Esophagus mucosa (tissue), 1 donor: ENCODE measurements at regions not wholly inside any gene's neighbourhood (a gene's known extent, or its start where the extent isn't known, plus 50 kb on each side); places are given as distances from the start of the nearest gene placed in this dataset.

Experiments used
- ATAC-seq: fragments of 200-7000 bp; cut with Tn5 transposase; one replicate; pipeline ENCODE4 v1.9.1; 2020
- donor health status: DM: yes; HTN: yes; CAD: no.

DNA sequence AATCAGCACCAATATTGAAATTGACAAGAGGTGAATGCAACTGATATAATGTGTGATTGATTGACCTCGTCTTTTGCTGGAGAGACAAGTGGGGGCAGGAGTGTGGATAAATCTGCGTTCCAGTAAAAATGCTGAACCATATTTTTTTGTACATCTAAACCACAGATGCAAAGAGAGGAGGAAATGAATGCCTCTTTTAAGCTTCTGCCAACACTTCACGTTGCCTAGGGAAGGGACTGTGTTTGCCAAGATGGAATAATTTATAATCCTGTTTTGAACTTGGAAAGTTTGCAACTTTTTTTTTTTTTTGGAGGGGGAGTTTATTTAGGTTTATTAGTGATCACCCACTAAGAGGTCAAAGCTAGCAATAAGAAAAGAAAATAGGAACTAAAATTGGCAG lies 288.2 kb upstream of the EEF2KMT start:
- ATAC-seq: no peak

DNA sequence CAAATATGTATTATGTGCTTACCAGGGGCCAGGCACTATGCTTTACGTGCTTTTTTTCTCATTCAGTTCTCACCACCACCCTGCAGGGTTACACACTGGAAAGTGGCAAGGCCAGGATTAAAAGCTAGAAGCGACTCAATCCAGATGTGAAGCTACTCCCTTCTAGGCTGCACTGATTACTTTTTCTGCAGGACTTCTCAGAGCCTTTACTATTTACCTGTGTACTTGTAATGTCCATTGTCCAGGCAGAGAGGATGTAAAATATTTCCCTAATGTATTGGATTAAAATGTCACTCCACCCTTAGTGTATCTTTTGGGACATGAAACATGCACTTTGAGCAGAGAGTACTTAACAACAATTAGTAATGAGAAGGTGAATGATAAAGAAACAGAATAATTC lies 287.5 kb upstream of the EEF2KMT start:
- no peak for ATAC-seq

DNA sequence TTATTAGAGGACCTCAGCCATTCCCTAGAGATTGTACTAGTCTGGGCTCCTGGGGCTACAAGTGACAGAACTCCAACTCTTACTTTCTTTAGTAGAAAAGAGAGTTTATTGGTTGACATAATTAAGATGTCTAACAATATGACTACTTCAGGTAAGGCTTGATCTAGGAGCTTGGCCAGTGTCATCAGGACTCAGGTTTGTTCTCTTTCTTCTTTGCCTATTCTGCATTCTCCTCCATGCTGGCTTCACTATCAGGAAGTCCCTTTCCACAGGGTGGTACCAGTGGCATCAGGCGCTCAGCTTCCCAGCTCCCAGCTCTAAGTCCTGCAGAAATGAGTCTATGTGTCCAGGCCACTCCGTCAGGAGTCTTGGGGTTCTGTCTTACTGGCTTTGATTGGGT lies 286.1 kb upstream of the EEF2KMT start:
- no peak for ATAC-seq

DNA sequence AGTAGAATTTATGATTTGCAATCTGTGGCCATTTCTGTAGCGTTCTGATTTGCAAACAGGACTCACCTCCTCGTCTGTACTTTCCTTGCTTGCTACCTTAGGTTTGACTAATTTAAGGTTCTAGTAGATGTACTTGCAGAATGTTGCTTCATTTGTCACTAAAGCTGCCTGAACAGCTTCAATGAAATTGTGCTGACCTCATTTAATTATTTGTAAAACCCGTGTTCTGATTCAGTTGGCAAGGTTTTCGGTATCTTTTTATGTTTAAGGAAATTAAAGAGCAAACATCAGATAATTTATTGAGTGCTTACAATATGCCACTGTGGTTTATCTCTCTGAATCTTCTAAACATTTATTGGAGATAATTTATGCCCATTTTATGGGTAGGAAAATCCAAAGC lies 284.9 kb upstream of the EEF2KMT start:
- ATAC-seq: no peak

DNA sequence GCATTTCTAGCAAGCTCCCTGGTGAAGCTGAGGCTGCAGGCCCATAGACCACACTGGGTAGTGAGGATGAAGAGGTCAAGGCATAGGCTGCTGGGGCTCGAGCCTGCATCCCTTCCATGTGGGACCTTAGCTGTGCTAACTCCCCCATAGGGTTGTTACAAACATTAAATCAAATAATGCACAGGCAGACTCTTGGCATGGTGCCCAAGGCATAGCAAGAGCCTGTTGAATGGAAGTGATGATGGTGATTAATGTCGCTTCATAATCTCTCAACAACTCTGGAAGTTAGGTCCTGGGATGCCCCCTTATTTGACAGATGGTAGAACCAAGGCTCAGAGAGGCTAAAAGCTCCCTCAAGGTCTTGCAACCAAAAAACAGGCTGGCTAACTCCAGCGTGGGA lies 283.9 kb upstream of the EEF2KMT start:
- ATAC-seq: no peak

DNA sequence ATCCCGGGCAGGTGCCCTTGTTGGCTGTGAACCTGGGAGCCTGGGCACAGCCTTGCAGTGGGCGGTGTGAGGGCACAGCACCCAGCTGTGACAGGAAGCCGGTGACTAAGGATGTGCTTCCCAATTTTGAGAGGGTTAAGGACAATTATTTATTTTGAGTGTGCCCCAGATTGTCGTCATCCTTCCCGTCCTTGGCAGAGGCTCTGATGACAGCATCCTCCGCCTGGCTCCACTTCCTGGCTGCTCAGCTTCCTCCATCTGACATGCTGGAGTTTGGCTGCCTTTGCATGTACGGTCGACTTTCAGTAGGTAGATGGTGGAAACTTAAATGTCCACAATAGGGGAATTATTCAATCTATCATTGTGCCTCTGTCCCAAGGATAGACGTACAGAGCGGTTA lies 282.4 kb upstream of the EEF2KMT start:
- no peak for ATAC-seq

DNA sequence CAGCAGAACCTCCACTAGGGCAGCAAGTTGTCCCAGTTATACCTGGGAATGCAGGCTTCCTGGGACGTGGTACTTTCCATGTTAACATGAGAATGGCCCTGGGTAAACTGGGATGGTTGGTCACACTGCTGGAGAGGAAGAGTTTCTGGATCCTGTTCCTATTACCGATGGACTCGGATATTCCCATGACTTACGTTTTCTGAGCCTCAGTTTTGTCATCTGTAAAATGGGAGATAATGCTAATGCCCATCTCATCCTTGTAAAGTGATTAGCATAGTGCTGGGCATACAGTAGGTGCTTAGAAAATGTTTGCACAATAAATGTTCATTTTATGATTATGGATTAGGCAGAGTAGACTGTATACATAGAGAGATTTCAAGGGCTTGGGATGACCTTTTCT lies 280.9 kb upstream of the EEF2KMT start:
- ATAC-seq: no peak

DNA sequence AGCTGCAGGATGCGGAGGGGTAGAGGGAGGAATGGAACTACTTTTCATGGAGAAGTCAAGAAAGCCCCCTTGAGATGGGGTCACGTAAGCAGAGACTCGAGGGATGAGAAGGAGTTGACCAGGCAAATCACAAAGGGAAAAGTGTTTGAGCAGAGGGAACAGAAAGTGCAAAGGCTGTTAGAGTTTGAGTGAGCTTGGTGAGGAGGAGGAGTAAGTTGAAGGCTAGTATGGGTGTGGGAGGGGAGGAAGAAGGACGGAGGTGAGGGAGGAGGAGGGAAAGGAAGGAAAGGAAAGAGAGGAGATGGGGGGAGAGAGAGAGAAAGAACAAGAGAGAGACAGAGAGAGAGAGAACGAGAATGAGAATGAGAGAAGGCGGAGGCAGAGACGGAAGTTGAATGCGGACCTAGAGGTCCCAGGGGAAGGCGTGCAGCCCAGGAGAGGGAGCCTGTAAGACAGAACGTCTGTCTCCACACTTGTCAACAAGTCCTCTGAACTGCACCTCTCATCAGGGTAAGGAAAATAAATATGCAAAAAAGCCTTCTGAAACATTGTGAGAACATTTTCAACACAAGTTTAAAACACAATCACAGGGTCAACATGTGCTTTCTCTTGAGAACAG lies 279.8 kb upstream of the EEF2KMT start:
- no peak for ATAC-seq

DNA sequence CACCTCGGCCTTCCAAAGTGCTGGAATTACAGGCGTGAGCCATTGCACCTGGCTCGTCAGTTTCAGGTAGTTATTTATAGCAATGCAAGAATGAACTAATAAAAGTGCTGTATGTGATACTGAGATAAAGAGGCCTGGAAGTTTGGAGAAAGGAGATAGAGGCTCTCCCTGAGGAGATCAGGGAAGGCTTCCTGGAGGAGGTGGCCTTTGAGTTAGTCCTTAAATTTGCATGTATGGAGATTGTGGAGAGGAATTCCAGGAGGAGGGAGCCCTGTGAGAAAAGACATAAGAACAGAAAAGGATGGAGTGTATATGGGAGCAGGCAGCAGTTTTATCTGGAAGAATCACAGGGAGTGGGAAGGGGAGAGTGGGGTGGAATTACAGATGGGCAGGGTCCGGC lies 276.6 kb upstream of the EEF2KMT start:
- no peak for ATAC-seq

DNA sequence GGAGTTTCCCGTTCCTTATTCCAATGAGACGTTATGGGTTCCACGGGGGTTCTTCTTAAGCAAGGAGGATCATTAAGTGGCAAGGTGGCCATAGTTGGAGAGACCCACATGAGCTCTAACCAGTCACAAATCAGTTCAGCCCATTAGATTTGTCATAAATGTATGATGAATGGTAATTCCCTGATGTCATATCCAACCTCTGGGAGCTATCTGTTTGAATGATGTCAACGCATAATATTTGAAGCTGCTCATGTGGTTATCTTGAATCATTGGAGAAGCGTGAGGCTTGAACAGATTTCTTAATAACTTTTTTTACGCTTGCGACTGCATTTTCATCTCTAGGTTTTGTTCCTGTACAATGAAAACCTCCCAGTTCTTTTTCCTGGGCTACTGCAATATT lies 270.4 kb upstream of the EEF2KMT start:
- ATAC-seq: no peak

DNA sequence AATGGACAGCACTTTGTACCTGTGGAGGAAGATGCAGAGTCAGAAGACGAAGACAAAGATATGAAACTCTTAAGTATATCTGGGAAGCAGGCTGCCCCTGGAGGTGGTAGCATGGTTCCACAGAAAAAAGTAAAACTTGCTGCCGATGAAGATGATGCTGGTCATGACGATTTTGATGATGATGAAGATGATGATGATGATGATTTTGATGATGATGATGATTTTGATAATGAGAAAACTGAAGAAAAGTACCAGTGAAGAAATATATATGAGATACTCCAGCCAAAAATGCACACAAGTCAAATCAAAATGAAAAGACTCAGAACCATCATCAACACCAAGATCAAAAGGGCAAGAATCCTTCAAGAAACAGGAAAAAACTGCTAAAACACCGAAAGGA lies 268.5 kb upstream of the EEF2KMT start:
- ATAC-seq: no peak

DNA sequence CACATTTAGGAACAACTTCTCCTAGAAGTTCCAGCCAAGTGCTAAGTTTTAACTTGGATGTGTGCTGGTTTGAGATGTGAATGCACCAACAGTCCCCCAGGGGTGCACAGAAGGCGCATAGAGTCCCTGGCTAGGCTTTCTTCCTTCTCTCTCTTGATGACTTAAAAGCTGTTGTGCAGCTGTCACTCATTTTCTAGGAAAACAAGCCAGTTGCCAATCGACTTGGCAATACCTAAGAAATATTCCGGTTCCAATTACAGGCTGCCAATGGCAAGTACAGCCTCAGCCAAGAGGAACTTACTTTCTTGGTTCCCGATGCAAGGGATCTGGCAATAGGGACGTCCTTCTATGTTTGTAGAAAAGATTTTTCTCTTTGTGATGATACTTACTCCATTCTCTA lies 266.6 kb upstream of the EEF2KMT start:
- no peak for ATAC-seq

DNA sequence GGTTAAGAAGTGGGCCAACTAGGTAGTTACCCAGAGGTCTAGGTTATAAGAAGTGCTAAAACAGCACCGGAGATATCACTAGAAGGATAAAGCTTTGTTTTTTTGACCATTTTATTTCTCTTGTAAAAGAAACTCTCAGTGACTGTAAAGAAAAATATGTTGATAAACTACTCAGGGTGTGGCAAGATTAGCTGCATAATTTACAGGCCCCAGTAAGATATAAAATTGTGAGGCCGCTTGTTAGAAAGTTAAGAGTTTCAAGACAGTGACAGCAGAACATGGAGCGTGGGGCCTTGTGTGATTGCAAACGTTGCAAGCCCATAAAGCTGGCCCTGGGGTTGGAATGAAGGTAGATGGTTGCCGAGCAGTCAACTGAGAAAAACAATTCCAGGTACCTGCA lies 263.7 kb upstream of the EEF2KMT start:
- ATAC-seq: no peak

DNA sequence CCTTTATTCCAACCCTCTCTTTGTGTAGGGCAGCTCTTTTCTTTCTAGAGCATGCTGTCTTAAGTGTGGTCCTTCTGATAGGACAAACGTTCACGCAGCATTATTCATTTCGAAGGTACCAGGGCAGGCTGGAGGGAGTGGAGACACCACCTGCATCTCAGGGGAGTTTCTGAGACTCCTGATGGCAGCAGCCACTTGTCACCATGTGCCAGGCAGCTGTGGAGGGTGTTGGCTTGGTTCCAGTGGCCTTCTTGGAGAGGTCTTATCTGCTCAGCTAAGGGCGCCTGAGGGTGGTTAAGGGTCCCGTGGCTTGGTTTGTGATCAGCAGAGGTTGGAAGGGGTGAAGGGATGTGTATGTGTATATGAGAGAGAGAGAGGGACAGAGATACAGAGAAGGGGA lies 257.1 kb upstream of the EEF2KMT start:
- ATAC-seq: no peak

DNA sequence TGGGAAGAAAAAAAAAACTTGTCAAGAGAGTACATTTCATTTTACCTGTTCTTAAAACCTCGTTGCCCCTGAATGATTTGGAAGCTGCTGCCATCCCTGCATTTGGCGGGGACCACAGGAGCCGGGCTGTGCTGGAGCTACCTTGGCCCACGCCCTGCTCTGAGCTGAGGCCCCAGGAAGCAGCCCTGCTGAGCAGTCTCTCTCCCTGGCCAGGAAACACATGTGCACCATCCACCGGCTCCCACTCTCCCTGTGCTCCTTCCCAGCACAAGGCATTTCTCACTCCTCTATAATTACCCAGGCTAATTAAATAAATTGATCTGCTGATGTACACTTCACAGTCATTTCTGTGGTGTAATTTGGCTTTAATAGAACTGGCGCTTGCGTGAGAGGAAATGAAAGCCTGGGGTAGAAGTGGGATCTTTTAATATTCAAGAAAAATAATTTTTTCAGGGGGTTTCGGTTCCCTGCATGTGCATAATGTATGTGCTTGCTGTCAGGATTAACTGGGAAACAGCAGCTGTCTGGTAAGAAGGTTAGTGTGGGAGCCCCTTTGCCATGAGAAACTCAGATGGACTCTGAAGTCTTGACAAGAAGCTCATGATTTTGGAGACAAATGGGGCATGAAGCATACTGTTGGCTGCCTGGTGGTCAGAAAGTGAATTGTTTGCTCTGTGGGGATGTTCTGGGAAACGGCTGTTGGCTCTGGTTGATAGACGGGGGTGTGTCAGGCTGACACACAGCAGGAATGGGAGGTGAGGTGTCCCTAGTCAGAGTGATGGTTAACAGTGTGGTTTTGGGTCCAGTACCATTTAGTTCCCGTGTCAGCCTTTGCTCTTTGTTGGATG lies 252.3 kb upstream of the EEF2KMT start:
- no peak for ATAC-seq

DNA sequence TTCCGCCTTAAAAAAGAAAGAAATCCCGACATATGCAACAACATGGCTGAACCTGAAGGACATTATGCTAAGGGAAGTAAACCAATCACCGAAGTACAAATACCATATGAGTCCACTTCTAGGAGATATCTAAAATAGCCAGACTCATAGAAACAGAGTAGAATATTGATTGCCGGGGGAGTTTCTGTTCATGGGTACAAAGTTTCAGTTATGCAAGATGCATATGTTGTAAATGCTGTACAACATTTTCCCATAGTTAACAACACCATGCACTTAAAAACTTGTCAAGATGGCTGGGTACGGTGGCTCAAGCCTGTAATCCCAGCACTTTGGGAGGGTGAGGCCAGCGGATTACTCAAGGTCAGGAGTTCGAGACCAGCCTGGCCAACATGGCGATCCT lies 251.5 kb upstream of the EEF2KMT start:
- no peak for ATAC-seq

DNA sequence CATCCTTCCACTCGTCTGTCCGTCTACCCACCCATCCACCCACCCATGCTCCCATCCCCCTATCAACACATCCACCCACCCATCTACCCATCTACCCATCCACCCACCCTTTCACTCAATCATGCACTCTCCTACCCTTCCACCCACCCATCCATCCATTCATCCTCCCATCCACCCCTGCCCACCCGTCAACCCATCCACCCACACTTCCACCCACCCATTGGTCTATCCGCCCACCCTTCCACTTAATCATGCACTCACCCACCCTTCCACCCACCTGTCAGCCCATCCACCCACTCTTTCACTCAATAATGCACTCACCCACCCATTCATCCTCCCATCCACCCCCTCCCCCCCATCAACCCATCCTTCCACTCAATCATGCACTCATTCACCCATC lies 250.0 kb upstream of the EEF2KMT start:
- ATAC-seq: no peak

DNA sequence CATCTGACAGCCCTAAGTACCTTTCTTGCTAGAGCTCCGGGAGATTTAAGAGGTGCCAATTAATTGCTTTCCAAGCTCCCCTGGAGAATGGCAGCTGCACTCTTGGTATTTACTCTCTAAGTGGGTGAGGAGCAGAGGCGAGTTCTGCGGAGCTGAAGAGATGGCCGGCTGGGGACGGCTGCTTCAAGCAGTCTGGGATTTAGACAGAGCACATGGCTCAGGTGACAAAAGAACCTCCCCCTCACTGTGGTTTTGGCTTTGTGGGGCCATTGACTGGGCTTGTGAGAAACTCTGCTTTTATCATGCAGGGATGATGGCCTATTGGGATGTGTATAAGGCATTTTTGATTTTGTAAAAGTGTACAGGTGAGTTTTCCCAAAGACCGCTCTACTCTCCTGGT lies 239.3 kb upstream of the EEF2KMT start:
- ATAC-seq: no peak

DNA sequence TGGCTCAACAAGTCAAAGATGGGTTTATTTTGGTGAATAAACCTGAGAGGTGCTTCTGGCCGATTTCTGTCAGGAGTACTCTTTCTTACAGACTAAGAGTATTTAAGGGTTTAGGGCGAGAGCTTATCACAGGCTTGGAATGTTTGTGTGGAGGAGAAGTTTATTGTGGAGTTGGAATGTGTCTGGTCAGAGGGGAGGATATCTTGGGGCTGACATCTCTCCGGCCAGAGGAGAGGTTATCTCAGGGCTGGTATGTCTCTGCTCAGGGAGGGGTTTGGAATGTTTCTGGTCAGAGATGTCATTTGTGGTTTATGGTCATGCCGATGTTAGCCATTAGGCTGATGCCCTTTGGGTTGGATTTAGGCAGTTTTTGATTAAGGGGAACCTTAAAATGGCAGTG lies 236.4 kb upstream of the EEF2KMT start:
- no peak for ATAC-seq

DNA sequence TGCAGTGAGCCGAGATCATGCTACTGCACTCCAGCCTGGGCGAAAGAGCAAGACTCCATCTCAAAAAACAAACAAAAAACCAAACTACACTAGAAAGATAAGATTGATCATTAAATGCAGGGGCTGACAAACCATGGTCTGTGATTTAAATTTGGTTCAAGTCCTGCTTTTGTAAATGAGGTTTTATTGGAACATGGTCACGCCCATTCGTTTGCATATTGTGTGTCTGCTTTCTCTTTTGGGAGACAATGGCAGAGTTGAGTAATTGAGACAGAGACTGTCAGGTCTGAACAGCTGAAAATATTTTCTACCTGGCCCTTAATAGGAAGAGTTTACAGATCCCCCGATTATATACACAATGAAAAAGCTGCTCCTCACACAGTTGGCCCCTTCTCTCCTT lies 235.5 kb upstream of the EEF2KMT start:
- no peak for ATAC-seq

DNA sequence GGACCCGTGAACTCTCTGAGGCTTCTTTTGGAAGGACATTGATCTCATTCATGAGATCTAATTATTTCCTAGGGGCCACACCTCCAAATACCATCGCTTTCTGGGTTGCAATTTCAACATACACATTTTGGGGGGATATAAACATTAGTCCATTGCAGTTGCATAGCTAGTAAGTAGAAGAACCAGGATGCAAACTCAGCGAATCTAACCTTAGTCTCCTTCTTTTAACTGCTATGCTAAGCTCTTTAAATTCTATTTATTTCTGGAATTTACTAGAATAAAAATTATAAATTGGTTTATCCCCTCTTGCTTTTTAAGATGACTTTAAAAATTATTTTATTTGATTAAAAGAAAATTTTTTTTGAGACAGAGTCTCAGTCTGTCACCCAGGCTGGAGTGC lies 232.5 kb upstream of the EEF2KMT start:
- ATAC-seq: no peak

DNA sequence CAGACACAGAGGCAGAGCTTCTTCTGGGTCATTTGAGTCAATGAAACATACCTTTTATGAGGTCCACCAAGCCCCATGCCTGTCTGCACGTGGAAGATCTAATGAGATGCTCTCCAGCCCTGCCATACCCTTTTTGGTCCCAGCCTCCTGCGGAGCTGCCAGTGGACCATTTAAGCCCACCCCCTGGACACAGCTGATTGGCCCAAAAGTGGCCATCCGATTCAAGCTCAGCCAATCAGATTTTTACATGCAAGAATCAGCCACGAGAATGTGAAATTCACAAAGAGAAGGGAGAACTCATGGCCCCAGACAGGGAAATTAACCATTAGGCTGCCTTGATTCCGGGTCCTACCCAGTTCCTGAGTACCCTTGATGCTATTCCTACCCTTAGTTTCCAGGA lies 231.0 kb upstream of the EEF2KMT start:
- ATAC-seq: no peak

DNA sequence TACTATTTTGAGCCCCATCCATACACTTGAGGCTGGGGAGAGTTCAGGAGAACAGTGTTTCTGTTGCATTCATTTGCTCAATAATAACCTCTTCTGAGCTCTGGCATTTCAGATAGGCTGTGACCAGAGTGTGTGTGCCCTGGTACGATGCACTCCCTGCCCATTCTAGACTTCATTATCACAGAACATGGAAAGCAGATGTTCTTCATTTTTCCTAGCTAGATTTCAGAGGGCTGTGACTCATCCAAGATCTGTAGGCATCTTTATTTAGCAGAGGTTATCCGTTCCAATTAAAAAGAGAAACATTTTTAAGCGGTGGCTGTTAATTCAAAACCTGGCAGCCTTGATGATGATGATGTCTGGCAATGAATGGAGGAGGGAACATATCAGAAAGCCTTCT lies 228.8 kb upstream of the EEF2KMT start:
- ATAC-seq: no peak

DNA sequence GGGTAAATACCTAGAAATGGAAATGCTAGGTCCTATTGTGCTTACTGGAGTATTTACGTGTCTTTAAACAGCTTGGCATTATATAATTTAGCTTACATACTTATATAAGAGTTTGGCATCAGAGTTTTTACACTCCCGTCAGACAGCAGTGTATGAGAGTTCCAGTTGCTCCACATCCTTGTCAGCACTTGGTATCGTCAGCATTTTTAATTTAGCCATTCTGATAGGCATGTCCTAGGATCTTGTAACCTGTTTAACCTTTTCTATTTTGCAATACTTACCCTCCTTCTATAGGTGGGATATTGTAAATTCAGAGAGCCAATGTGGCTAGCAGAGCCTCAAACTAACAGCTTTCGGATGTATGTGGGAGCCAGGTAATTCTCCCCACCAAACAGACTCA lies 228.3 kb upstream of the EEF2KMT start:
- no peak for ATAC-seq
